HG03060 (cell line): ENCODE measurements at regions not wholly inside any gene's neighbourhood (a gene's known extent, or its start where the extent isn't known, plus 50 kb on each side); places are given as distances from the start of the nearest gene placed in this dataset.
"Not testable (repeated sequence)": the region's sequence is repeated elsewhere in the genome, so short reads cannot be mapped to it uniquely, and the experiment has no call there.

Source experiments
- ATAC-seq: cut with Tn5 transposase; IDR thresholded peaks from one replicate; pipeline ENCODE4 v1.9.1; 2021; ENCODE audit warnings: low read depth, moderate number of reproducible peaks; ENCODE audit not compliant: unreplicated experiment

DNA sequence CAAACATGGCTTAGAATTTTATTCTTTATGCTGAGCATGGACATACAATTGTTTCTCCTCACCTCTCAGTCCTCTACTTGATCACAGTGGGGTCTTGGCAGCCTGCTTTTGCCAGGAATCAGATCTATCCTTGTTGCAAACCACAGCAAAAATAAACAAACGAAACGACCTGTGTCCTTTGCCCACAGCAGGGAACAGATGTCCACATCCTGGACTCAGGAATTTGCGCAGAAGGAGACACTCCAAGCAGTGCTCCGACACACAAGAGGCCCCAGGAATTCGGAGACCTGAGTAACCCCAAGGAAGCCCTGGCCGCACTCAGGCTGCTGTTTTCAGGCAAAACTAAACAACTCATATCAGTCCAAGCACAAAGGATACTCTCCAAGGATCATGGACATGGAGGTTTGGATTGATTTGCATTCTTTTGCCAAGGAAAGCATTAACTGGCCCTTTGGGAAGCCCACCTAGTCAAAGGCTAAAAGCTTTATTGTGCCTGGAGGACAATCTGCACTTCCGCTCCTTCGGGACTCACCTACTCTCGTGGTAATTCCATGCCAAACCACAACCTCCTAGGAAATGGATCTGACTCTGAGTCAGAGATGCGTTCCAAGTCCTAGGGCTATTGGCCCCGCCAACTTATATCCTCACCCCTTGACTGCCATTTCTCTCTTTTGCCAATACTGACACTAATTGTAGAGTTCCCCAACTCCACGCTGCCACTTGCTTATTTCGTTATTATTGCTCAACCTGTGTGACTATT lies 271.1 kb upstream of the CDH11 start:
- ATAC-seq = no peak

DNA sequence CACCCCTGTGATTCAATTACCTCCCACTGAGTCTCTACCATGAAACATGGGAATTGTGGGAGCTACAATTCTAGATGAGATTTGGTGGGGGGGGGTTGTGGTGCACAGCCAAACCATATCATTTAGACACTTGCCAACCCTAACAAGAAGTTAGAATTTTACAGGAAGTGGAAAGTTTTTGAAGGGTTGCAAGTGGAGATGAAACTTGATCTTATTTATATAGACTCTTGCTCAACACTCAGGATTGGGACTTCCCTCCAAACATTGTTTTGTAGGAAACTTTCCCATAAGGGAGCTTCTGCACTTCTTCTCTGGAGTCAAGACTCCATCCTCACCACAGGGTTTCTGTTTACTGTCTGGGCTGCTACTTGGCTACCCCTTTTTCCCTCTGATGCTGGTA lies 266.7 kb upstream of the CDH11 start:
- no peak for ATAC-seq

DNA sequence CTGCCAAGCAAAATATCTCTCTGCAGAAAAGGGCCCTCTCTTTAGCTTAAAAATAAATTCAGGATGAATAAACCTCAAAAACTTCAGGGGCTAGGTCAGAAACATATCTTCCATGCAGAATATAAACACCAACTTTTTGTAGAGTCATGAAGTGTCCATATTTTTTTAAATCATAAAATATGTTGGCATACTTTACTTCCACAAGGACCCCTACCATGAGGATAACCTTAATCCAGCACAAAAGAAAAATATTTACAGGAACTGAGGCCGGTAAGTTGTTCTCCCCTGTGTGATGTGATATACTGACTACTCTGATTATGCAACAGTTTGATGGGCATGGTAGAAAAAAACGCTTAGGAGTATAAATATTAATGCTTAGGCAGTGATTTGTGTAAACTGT lies 264.8 kb upstream of the CDH11 start:
- ATAC-seq = no peak

DNA sequence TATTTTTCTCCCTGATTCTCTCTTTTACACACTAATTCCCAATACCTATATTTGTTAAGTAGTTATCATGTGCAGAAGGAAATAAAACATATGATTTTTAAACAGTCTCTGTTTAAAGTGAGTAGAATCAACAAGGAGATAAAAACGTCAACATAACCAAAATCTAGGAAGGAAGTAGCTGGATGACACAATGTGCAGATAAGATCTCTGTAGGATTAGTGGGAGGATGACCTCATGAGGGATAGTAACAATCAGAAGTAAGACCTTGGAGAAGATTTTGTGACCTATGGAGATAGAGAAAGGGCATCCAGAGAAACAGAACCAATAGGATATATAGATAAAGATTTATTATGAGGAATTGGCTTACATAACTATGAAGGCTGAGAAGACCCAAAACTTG lies 262.6 kb upstream of the CDH11 start:
- ATAC-seq = no peak

DNA sequence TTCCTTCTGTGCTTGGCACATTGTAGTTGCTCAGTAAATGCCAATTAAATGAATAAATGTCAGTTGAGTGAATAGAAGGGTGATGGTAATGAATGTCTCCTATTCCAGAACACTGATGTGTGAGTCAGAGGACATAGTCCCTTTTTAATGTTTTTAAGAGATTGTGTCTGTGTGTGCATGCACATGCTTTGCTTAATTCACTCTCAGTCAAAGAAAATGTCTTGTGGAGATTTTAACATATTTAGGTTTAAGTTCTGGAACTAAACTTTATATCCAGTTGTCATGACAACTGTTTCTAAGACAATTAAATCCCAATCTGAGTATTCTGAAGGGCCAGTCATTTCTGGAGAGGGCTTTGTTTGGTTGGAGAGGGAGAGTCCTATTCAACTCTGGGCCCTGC lies 255.3 kb upstream of the CDH11 start:
- no peak for ATAC-seq

DNA sequence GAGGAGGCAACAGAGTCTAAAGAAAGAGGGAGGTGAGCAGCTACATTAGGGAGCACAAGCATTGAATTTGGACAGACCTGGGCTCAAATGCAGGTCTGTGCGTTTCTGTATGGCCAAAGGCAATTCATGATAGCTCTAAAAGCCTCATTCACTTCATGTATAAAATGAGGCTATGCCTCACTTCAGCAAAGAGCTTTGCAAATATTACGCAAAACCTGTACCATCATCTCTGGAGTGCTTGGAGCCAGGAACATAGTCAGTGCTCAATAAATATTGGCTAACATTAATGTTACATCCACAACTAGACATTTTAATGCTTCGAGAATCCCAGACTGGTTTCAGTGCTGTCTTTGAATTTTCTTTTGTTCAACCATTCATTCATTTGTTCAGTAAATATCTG lies 254.7 kb upstream of the CDH11 start:
- ATAC-seq = no peak

DNA sequence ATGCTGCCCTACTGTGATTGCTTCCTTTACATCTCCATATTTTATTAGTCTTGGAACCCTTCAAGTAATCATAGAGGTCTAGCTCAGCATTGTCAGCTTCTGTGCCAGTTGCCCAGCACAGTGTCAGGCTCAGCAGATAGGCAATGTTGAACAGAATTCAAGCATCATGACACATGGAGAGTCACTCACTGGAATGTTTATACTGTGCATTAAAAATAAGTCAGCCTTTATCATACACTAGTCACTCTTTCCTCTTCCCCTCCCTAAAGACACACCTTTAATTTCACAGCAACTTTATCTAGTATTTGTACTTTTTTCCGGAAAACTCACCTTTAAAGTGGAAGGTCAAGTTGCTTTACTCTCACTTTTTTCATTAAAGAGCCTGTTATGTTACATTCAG lies 253.8 kb upstream of the CDH11 start:
- no peak for ATAC-seq

DNA sequence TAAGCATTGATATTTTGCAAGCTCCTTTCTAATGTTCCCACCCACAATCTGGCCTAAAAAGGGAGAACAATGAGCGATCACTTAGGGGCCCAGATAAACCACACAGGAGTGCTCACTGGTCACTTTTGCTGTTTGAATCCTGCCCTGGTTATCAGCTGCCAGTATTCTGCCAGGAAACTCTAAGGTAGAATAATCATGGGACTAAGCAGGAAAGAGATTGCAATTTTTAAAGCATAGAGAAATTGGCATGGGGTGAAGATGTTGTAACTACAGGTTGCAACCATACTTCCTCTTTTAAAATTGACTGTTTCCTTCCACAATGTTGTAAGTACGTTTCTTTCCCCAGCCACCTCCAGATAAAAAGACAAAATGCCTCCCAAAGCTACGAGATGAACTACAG lies 251.2 kb upstream of the CDH11 start:
- ATAC-seq = no peak

DNA sequence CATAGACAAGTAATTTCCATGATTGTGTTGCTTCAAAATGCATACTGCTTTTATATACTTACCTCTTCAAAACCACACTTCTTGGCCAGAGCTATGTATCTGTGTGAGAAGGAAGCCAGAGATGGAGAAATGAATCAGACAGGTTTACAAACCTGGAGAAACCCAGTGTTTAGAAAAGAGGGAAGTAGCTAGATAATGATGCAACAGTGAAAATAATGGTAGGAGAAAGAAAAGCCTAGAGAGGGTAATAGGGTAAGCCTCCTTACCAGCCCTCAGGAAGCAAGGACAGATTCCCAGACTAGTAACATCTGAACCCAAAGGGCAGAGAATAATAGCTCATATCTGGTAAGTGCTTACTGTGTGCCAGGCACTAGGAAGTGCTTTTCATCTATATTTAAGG lies 250.3 kb upstream of the CDH11 start:
- ATAC-seq = no peak

DNA sequence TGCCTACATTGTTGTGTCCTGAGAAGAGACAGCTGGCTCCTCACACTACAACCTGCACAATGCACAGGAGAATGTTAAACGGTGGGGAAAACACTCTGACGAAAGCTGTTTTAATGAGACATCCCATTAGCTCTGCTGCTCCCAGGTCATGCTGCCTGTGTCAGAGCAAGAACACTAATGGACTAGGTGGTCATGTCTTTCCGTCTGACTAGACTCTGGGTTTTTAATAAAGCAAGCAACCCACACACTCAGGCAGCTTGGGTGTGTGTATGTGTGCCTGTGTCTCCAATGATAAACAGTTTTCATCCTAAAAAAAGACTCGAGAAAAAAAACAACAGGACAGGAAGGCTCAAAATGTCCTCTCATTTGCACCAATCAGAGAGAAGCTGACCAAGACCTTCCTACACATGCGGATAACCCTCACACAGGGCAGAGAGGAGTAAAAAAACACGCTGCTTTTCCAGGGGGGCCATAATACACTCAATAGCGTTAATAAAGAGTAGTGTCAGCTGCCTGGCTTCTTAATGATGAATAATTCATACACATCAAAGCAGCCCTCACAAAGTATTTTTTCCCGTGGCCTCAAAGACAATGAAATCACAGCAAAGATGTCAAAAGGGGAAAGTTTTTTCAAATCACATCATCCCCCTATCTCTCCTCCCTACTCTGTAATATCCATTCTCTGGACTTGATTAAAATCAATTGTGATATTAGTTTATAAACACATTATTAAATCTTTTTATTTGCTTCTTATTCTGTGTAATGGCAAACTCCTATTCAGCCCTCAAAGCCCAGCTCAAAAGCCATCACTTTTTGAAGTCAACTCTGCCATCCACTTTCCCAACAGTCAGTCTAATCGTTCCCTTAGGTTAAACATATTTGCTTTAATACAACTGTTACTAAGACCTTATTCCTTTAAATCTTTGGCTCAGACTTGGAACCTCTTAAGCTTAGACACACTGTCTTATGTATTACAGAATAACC lies 244.2 kb upstream of the CDH11 start:
- no peak for ATAC-seq

DNA sequence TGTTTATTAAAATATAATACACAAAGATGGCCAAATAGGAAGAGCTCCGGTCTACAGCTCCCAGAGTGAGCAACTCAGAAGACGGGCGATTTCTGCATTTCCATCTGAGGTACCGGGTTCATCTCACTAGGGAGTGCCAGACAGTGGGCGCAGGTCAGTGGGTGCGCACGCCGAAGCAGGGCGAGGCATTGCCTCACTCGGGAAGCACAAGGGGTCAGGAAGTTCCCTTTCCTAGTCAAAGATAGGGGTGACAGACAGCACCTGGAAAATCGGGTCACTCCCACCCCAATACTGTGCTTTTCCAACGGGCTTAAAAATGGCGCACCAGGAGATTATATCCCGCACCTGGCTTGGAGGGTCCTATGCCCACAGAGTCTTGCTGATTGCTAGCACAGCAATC lies 234.9 kb upstream of the CDH11 start:
- not testable (repeated sequence) for ATAC-seq

DNA sequence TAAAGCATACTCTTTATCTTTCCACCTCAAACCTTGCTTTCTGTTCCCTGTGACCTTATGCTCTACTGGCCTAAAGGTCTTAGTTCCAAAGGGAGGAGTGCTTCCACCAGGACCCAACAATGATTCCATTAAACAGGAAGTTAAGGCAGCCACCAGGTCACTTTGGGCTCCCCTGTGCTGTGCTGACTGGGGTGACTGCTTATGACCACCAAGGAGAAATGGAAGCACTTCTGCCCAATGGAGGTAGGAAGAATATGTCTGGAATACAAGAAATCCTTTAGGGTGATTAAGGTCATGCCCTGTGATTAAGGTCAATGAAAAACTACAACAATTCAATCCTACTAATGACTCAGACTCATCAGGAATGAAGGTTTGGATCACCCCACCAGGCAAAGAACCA lies 233.8 kb upstream of the CDH11 start:
- ATAC-seq = no peak

DNA sequence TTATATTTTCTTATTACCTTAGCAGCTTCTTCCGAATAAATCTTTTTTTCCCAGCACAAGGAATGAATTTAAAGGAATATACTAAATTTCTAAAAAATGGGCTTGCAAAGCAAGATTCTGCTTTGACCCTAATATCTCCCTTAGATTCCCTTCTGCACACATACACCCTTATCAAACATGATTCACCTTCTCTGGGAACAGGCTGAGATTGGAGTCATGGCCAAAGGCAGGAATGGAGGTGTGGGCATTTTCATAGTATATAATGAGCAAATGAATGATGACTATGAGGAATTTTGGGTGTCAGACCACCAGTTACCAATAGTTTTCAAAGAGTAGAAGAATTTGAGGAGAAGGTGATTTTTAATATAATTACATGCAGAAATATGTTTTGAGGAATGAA lies 231.3 kb upstream of the CDH11 start:
- ATAC-seq = no peak

DNA sequence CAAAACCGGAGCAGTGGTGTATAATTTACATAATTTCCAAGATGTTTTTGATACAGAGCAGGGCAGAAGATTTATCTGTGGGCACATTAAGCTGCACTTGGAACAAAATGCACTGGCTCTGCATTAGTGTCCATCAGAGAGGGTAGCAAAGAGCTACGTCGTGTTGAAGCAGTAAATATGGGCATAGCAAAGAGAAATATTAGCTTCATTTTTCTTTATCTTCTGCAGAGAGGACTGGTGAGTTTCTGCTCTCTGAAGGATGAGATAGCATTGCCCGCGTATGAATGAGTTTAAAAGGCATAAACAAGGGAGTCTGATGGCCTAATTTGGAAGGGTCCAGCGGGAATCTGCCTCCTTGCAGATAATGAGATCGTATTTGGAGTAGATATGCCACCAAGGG lies 227.8 kb upstream of the CDH11 start:
- no peak for ATAC-seq

DNA sequence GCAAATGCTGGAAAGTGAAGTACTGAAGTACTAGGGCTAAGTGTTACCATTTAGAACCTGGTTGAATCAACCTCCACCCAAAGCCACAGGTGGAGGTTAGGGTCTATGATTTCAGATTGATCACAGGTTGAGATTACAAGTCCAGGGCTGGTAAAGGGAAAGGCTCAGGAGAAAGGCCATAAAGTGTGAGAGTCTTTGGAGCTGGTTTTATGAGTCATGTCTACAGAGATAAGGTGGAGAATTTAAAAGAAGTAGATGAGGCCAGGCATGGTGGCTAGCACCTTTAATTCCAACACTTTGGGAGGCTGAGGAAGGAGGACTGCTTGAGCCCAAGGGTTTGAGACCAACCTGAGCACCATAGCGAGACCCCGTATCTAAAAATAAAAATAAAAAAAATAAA lies 221.7 kb upstream of the CDH11 start:
- ATAC-seq = no peak

DNA sequence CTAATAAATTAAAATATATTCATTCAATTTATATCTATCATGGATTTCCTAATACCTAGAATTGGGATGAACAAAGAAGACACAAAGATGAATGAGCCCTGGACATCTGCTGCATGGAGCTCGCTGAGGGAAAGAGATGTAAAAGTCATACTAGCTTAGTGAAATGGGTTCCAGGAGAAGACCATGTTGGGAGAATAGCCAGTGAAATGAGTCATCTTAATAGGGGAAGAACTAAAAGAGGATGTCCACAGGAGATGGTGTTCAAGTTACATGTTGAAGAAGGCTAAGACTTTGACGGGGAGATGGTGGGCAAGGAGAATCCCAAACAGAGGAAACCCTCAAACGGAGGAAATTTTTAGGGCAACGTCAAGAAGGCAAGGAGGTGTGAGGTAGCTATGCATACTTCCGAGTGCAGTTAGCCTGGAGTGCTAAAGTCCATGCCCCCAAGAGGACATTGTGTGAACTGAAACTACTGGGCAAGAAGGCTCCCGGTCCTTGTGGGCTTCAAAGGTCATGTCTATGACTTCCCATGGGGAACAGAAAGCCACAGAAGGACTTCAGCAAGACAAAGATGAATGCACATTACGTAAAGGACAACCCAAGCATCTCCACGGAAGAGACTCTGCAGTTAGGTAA lies 220.5 kb upstream of the CDH11 start:
- no peak for ATAC-seq

DNA sequence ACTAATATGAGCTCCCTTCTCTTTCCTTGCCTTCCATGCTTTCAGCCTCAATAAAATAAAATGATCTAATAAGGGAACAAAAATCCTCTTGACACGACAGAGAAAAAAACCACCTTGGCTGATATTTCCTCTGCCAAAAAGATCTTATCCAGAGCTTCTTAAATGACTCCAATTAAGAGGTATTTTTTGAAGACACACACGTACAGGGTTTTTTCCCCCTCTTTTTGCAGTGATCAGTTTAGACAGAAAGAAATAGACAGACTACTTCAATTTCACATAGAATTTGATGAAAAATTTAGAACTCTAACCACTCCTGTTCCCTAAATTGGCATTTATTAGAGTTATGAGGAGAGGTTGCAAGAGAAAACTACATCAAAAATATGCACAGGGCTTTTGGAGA lies 217.2 kb upstream of the CDH11 start:
- ATAC-seq = no peak

DNA sequence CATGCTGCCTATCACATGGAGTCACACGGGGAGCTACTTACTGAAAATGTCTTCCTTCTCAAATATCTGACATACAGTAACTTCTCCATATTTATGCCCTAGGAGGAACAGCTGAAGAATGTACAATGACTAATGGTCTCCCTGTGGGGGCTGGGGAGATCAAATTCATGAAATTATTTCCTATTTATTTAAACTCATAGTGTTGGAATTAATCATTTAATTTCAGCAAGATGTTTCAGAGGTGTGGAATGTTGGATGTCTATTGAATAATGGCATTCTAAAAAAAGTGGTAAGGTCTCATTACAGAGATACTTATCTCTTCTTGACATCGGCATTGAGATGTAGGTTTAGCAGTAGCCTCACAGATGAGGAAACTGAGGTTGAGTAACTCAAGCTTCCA lies 214.3 kb upstream of the CDH11 start:
- ATAC-seq = no peak

DNA sequence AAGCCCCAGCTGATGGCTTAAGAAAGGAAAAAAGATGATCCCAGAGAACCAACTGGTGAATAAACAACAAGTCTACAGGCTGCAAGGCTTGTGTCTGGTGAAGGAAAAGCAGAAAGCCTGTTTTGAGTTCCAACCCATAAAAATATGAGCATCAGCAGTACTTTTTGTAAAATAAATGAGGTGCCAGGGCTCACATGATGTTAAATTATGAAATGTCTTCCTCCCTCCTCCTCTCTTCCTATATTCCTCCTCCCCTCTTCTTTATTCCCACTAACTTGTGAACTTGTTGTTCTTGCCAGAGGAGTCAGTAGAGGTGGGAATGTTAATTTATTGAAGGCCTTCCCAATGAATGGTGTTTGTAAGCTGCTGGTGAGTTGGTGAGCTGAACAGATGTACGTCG lies 212.2 kb upstream of the CDH11 start:
- ATAC-seq = no peak

DNA sequence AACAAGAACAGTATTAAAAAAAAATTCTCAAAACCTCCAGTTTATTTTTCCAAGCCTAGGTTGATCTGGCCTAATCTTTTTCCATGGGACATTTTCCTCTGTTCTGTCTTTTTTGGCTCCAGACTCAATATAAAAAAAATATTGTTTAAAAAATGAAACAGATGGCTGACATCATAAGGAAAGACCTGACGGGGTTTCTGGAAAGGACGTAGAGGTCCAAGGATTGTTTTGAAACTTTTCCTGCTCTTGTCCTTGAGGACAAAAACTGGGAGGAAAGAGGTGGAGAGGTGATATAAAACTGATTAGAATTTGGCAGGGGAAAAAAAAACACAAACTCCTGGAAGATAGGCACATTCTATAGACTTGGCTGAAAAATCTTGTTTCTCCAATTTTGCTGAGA lies 211.4 kb upstream of the CDH11 start:
- ATAC-seq = no peak

DNA sequence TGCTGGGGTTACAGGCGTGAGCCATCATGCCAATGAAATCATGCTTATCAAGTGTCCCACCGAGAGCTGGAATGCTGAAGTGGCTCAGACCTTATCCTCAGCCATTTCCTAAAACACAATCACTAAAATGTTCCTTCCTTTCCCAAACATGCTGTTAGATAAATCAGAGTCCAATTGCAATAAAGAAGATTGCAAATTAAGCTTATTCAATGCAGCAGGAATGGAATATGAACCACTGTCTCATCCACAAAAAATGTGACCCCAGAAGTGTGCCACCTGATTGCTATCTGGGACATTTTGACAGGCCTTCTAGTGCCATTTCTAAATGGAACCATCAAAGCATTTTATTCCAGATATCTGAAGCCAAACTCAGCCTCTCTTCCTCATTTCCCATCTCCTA lies 205.5 kb upstream of the CDH11 start:
- no peak for ATAC-seq
